Neural cell (in vitro differentiated cells): ENCODE measurements at regions not wholly inside any gene's neighbourhood (a gene's known extent, or its start where the extent isn't known, plus 50 kb on each side); places are given as distances from the start of the nearest gene placed in this dataset.
"Not testable (repeated sequence)": the region's sequence is repeated elsewhere in the genome, so short reads cannot be mapped to it uniquely, and the experiment has no call there.

Experiments used
- H2AFZ ChIP-seq: fragments of 200-600, 300-800 bp; sonication (generic), shearing (Covaris generic); 2 replicates; pipeline ENCODE4 v1.6.0; 2014; ENCODE audit warnings: low read depth, mild to moderate bottlenecking, antibody characterized with exemption, low read length, moderate library complexity
- H3F3A ChIP-seq: fragments of 200-600 bp; shearing (Covaris generic); 2 replicates; pipeline ENCODE4 v1.6.1; 2016; ENCODE audit warnings: mild to moderate bottlenecking, moderate library complexity, mixed read lengths, antibody characterized with exemption, low read length; ENCODE audit not compliant: insufficient read depth, poor library complexity, severe bottlenecking
- H3K27ac ChIP-seq: fragments of 200-600, 300-800 bp; sonication (generic), shearing (Covaris generic); 2 replicates; pipeline ENCODE4 v1.5.1; 2014; ENCODE audit warnings: mild to moderate bottlenecking, low read length, moderate library complexity
- H3K27me3 ChIP-seq: fragments of 300-800, 200-600 bp; sonication (generic), shearing (Covaris generic); 2 replicates; pipeline ENCODE4 v1.6.0; 2014; ENCODE audit warnings: mild to moderate bottlenecking, low read depth, low read length, moderate library complexity; ENCODE audit not compliant: insufficient read depth
- H3K36me3 ChIP-seq: fragments of 300-800, 200-600 bp; sonication (generic), shearing (Covaris generic); 2 replicates; pipeline ENCODE4 v1.5.1; 2014; ENCODE audit warnings: mild to moderate bottlenecking, antibody characterized with exemption, low read length, moderate library complexity; ENCODE audit not compliant: insufficient read depth
- H3K4me2 ChIP-seq: fragments of 300-800, 200-600 bp; sonication (generic), shearing (Covaris generic); 2 replicates; pipeline ENCODE4 v1.6.0; 2014; ENCODE audit warnings: mild to moderate bottlenecking, low read length
- H3K4me3 ChIP-seq: fragments of 300-800, 200-600 bp; sonication (generic), shearing (Covaris generic); 2 replicates; pipeline ENCODE4 v1.5.1; 2014; ENCODE audit warnings: mild to moderate bottlenecking, low read length, moderate library complexity
- H3K79me2 ChIP-seq: fragments of 200-600 bp; shearing (Covaris generic); replicated peaks from 2 replicates; pipeline ENCODE4 v1.6.0; 2014; ENCODE audit warnings: mild to moderate bottlenecking, low read length, moderate library complexity; ENCODE audit not compliant: insufficient read depth
- H3K9ac ChIP-seq: fragments of 300-800, 200-600 bp; sonication (generic), shearing (Covaris generic); 2 replicates; pipeline ENCODE4 v1.6.1; 2016; ENCODE audit warnings: mild to moderate bottlenecking, low read length, mixed read lengths
- H3K9me2 ChIP-seq: fragments of 200-600 bp; shearing (Covaris generic); 2 replicates; pipeline ENCODE4 v1.6.1; 2016; ENCODE audit warnings: mild to moderate bottlenecking, low read length, mixed read lengths; ENCODE audit not compliant: insufficient read depth
- H3K9me3 ChIP-seq: fragments of 200-600, 300-800 bp; sonication (generic), shearing (Covaris generic); 2 replicates; pipeline ENCODE4 v1.6.1; 2016; ENCODE audit warnings: mild to moderate bottlenecking, mixed run types, low read length, moderate library complexity, mixed read lengths
- H4K20me1 ChIP-seq: fragments of 200-600 bp; shearing (Covaris generic); 2 replicates; pipeline ENCODE4 v1.6.1; 2016; ENCODE audit warnings: mild to moderate bottlenecking, mixed run types; ENCODE audit not compliant: insufficient read depth
- CTCF ChIP-seq: fragments of 450-650 bp; IDR thresholded peaks from 2 replicates; pipeline ENCODE4 v1.5.1; 2014; ENCODE audit warnings: antibody characterized with exemption, mild to moderate bottlenecking, moderate library complexity; ENCODE audit not compliant: poor library complexity, severe bottlenecking
- EP300 ChIP-seq: fragments of 450-650 bp; conservative IDR thresholded peaks from 2 replicates; pipeline ENCODE4 v1.6.1; 2014; ENCODE audit warnings: antibody characterized with exemption, mild to moderate bottlenecking, moderate library complexity; ENCODE audit not compliant: poor library complexity, severe bottlenecking
- EZH2 ChIP-seq: fragments of 200-600, 300-800 bp; shearing (Covaris generic), sonication (generic); IDR thresholded peaks from 2 replicates; pipeline ENCODE4 v1.6.1; 2014; ENCODE audit warnings: antibody characterized with exemption, low read length, borderline replicate concordance, mild to moderate bottlenecking; ENCODE audit not compliant: insufficient read depth, poor library complexity, severe bottlenecking
- MXI1 ChIP-seq: fragments of 450-650 bp; conservative IDR thresholded peaks from 2 replicates; pipeline ENCODE4 v1.6.1; 2014; ENCODE audit warnings: antibody characterized with exemption, mild to moderate bottlenecking; ENCODE audit not compliant: poor library complexity, severe bottlenecking
- POLR2AphosphoS5 ChIP-seq: IDR thresholded peaks from 2 replicates; pipeline ENCODE4 v1.6.1; 2012
- RAD21 ChIP-seq: fragments of 450-650 bp; conservative IDR thresholded peaks from 2 replicates; pipeline ENCODE4 v1.6.1; 2014; ENCODE audit warnings: antibody characterized with exemption, mild to moderate bottlenecking, moderate library complexity
- REST ChIP-seq: IDR thresholded peaks from 2 replicates; pipeline ENCODE4 v1.6.1; 2012; ENCODE audit warnings: borderline replicate concordance
- SMC3 ChIP-seq: fragments of 450-650 bp; conservative IDR thresholded peaks from 2 replicates; pipeline ENCODE4 v1.6.1; 2014; ENCODE audit warnings: antibody characterized with exemption, mild to moderate bottlenecking, moderate library complexity; ENCODE audit not compliant: poor library complexity
- TAF1 ChIP-seq: IDR thresholded peaks from 2 replicates; pipeline ENCODE4 v1.6.1; 2012; ENCODE audit warnings: low read depth

- H3F3A ChIP-seq, H3K9ac ChIP-seq, H3K4me2 ChIP-seq, H3K9me2 ChIP-seq, H3K27ac ChIP-seq, H3K36me3 ChIP-seq, H4K20me1 ChIP-seq, H3K27me3 ChIP-seq, H3K9me3 ChIP-seq, H3K4me3 ChIP-seq, H2AFZ ChIP-seq, H3K79me2 ChIP-seq: not testable (repeated sequence)
These were observed 2334.2 kb upstream of the PCDH20 start for GRCh38 chr13:63749857-63750256.

- H3K9me2 ChIP-seq, H3K27ac ChIP-seq, H3F3A ChIP-seq, H2AFZ ChIP-seq, H3K9ac ChIP-seq, H3K4me3 ChIP-seq, H3K9me3 ChIP-seq, H3K36me3 ChIP-seq, H4K20me1 ChIP-seq, H3K4me2 ChIP-seq, H3K79me2 ChIP-seq, H3K27me3 ChIP-seq: not testable (repeated sequence)
These were observed 2326.1 kb upstream of the PCDH20 start for GRCh38 chr13:63741814-63742101.

GRCh38 chr13:63741029-63741813, 2325.6 kb upstream of the PCDH20 start:
- H4K20me1 ChIP-seq: no peaks in the 10 kb centered on the region
- TF ChIP-seq RAD21: no peak
- TF ChIP-seq POLR2AphosphoS5: no peak
- no peak for TF ChIP-seq EZH2
- no peak for TF ChIP-seq TAF1
- no peak for TF ChIP-seq EP300
- TF ChIP-seq CTCF: no peak
- TF ChIP-seq SMC3: no peak
- TF ChIP-seq REST: no peak
- no peak for TF ChIP-seq MXI1
- no peak overlapping the region for H3K9ac ChIP-seq
- no peaks in the 10 kb centered on the region for H3F3A ChIP-seq
- H3K4me2 ChIP-seq: no peak overlapping the region
- H3K36me3 ChIP-seq: no peaks in the 10 kb centered on the region
- H3K9me2 ChIP-seq: no peaks in the 10 kb centered on the region
- no peak overlapping the region for H3K4me3 ChIP-seq
- H3K9me3 ChIP-seq: no peaks in the 10 kb centered on the region
- H3K79me2 ChIP-seq: no peaks in the 10 kb centered on the region
- no peak overlapping the region for H3K27ac ChIP-seq
- no peaks in the 10 kb centered on the region for H3K27me3 ChIP-seq
- H2AFZ ChIP-seq: no peak overlapping the region

- H3K79me2 ChIP-seq, H3K27me3 ChIP-seq, H3K9me3 ChIP-seq, H4K20me1 ChIP-seq, H3K9ac ChIP-seq, H3K9me2 ChIP-seq, H3K4me2 ChIP-seq, H3K4me3 ChIP-seq, H2AFZ ChIP-seq, H3K27ac ChIP-seq, H3K36me3 ChIP-seq, H3F3A ChIP-seq: not testable (repeated sequence)
These were observed 2323.6 kb upstream of the PCDH20 start for GRCh38 chr13:63739112-63739735.
